Chondrocyte (in vitro differentiated cells): ENCODE measurements at regions not wholly inside any gene's neighbourhood (a gene's known extent, or its start where the extent isn't known, plus 50 kb on each side); places are given as distances from the start of the nearest gene placed in this dataset.

Source experiments
- DNase-seq: peaks from one replicate; pipeline ENCODE4 v3.0.0; 2021; ENCODE audit warnings: mixed read lengths, low spot score
- H3K27ac Mint-ChIP-seq: one replicate; pipeline ENCODE4 v1.8.0; 2021; ENCODE audit warnings: mild to moderate bottlenecking, moderate library complexity, mixed read lengths; ENCODE audit not compliant: unreplicated experiment
- H3K27me3 Mint-ChIP-seq: 2 replicates; pipeline ENCODE4 v1.8.0; 2021; ENCODE audit warnings: low read depth, mixed read lengths
- H3K36me3 Mint-ChIP-seq: 2 replicates; pipeline ENCODE4 v1.8.0; 2021; ENCODE audit warnings: low read depth, mixed read lengths
- H3K4me1 Mint-ChIP-seq: 2 replicates; pipeline ENCODE4 v1.8.0; 2021; ENCODE audit warnings: low read depth, mild to moderate bottlenecking, mixed read lengths
- H3K4me3 Mint-ChIP-seq: one replicate; pipeline ENCODE4 v1.8.0; 2021; ENCODE audit warnings: mild to moderate bottlenecking, moderate library complexity, mixed read lengths; ENCODE audit not compliant: unreplicated experiment
- H3K9me3 Mint-ChIP-seq: 2 replicates; pipeline ENCODE4 v1.8.0; 2021; ENCODE audit warnings: low read depth, mixed read lengths
- TF ChIP-seq, protein P1 (sequence below): fragments of 200-600 bp; sonication (generic); IDR thresholded peaks from 2 replicates; pipeline ENCODE4 v1.5.0; 2021; ENCODE audit warnings: antibody characterized with exemption, mild to moderate bottlenecking, moderate library complexity

DNA sequence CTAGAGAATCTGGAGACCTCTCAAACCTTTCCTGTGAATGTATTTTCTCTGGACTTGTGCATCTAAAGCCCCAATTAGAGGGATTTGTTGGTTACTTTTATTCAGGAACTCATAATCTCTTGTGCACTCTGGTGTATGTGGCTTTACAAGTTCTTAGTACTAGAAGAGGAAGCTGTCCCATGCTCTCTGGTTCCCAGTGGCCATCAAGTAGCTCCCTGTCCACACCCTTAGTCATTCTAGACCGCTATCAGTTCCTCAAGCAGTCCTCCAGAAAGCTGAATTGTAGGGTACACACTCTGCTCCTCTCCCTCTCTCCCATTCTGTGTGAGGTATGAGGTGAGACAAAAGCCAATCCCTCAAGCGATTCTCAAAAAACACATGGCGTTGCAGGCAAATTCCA lies 470.3 kb downstream of the PTPRC start:
- peaks cover 6% of the 10 kb centered on the region for H3K36me3 Mint-ChIP-seq
- no peak overlapping the region for H3K27ac Mint-ChIP-seq
- H3K27me3 Mint-ChIP-seq: no peaks in the 10 kb centered on the region
- H3K4me1 Mint-ChIP-seq: peaks cover 9% of the 10 kb centered on the region
- H3K4me3 Mint-ChIP-seq: no peak overlapping the region
- TF ChIP-seq, protein P1, sequence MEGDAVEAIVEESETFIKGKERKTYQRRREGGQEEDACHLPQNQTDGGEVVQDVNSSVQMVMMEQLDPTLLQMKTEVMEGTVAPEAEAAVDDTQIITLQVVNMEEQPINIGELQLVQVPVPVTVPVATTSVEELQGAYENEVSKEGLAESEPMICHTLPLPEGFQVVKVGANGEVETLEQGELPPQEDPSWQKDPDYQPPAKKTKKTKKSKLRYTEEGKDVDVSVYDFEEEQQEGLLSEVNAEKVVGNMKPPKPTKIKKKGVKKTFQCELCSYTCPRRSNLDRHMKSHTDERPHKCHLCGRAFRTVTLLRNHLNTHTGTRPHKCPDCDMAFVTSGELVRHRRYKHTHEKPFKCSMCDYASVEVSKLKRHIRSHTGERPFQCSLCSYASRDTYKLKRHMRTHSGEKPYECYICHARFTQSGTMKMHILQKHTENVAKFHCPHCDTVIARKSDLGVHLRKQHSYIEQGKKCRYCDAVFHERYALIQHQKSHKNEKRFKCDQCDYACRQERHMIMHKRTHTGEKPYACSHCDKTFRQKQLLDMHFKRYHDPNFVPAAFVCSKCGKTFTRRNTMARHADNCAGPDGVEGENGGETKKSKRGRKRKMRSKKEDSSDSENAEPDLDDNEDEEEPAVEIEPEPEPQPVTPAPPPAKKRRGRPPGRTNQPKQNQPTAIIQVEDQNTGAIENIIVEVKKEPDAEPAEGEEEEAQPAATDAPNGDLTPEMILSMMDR: no peak
- no peak for DNase-seq
- H3K9me3 Mint-ChIP-seq: peaks cover 29% of the 10 kb centered on the region

DNA sequence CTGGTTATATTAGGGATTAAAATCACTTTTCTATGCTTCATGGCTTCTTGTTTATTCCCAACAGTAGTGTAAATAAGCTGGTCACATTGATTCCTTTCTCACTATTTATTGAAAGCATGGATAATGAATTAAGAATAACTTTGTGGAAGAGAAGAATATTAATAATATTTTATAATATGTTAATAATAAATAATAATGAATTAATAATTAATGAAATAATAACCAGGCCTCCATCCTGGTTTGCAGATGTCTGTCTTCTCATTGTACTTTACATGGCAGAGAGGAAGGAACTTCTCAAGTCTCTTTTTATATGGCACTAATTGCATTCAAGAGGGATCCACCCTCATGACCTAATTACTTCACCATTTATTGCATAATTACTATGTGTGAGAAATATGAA lies 473.5 kb downstream of the PTPRC start:
- TF ChIP-seq, protein P1: no peak
- Mint-ChIP-seq H3K27me3 (no peaks in the 10 kb centered on the region), H3K4me1 (peaks cover 9% of the 10 kb centered on the region), H3K4me3 (no peak overlapping the region), H3K9me3 (peaks cover 9% of the 10 kb centered on the region), H3K36me3 (peaks cover 7% of the 10 kb centered on the region), H3K27ac (no peak overlapping the region)
- no peak for DNase-seq

DNA sequence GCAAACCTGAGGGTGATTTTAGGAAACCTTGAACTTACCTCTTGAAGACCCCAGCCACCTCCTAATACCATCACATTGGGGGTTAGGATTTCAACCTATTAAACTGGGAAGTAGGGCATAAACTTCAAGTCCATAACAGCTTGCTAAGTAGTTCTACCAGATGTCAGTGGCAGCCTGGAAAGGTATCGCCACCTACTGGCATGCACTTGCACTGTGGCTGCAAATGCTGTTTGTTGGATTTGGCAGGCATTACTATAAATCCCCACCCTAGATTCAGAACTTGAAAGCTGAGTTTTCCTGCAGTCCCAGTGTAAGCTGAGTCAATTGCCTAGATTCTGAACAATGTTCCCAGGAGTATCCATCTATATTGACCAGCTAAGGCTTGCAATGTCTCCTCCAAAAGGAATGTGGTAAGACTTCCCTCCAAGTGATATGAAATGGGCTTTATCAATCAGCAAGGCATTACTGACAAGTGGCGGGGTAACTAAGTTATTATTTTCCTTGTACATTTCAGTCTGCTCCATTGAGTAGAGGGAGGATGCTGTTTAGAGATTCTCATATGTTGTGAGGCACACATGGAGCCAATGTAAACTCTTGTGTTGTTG lies 474.5 kb downstream of the PTPRC start:
- Mint-ChIP-seq H3K36me3 (peaks cover 3% of the 10 kb centered on the region), H3K27me3 (no peaks in the 10 kb centered on the region), H3K27ac (no peak overlapping the region), H3K9me3 (peaks cover 6% of the 10 kb centered on the region), H3K4me1 (peaks cover 9% of the 10 kb centered on the region), H3K4me3 (no peak overlapping the region)
- no peak for DNase-seq
- TF ChIP-seq, protein P1: peak; percentile 86

DNA sequence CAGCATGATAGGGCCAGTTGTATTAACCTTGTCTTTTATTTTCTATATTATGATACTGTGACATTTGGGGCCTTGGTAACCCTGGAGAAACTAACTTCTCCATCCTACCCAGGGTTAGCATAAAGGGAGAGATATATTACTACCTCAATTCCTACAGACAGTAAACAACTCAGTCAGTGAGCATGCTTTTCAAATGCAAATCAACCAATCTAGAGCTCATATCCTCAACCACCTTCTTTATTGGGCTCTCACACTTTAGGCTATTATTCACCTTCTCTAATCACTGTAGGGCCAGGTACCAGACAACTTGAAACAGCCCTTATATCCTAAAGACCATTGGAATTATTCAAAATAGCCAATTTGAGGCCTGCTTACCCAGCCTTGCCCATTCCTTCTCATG lies 477.6 kb downstream of the PTPRC start:
- Mint-ChIP-seq H3K27ac (no peak overlapping the region), H3K27me3 (no peaks in the 10 kb centered on the region), H3K36me3 (peaks cover 2% of the 10 kb centered on the region), H3K4me3 (no peak overlapping the region), H3K9me3 (no peaks in the 10 kb centered on the region), H3K4me1 (peaks cover 9% of the 10 kb centered on the region)
- DNase-seq: no peak
- TF ChIP-seq, protein P1: no peak

DNA sequence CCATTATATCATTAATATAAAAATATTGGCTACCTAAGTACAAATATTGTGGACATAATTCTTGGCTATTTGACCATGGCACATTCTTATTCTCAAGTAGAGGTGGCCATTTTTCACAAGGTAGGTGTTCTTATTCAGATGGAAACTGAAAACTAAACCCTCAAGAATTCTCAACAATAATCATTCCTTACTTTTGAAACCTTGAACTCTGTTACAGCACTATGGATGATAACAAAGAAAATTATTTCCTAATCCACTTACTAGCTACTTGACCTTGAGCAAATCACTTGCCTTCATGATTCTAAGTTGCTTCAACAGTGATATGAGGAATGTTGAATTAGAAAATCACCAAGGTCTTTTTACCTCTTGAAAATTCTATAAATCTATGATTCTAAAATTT lies 482.2 kb downstream of the PTPRC start:
- Mint-ChIP-seq H3K4me3 (no peak overlapping the region), H3K27me3 (no peaks in the 10 kb centered on the region), H3K36me3 (no peaks in the 10 kb centered on the region), H3K9me3 (no peaks in the 10 kb centered on the region), H3K4me1 (no peaks in the 10 kb centered on the region), H3K27ac (no peak overlapping the region)
- no peak for DNase-seq
- TF ChIP-seq, protein P1: no peak
